GM21390 (cell line): ENCODE measurements at regions not wholly inside any gene's neighbourhood (a gene's known extent, or its start where the extent isn't known, plus 50 kb on each side); places are given as distances from the start of the nearest gene placed in this dataset.

Experiments used
- ATAC-seq: cut with Tn5 transposase; IDR thresholded peaks from one replicate; pipeline ENCODE4 v1.9.1; 2021; ENCODE audit not compliant: unreplicated experiment

- ATAC-seq = no peak
These were observed 262.5 kb downstream of the ELAVL2 start for GRCh38 chr9:23563517-23563916.

- no peak for ATAC-seq
These were observed 258.4 kb downstream of the ELAVL2 start for GRCh38 chr9:23567516-23568165.

GRCh38 chr9:23571414-23572104, 254.5 kb downstream of the ELAVL2 start:
- ATAC-seq = no peak

- no peak for ATAC-seq
These were observed 252.2 kb downstream of the ELAVL2 start for GRCh38 chr9:23573800-23574199.

- ATAC-seq = no peak
These were observed 248.4 kb downstream of the ELAVL2 start for GRCh38 chr9:23577611-23578010.

- no peak for ATAC-seq
These were observed 244.1 kb downstream of the ELAVL2 start for GRCh38 chr9:23581931-23582330.

- ATAC-seq = no peak
These were observed 243.2 kb downstream of the ELAVL2 start for GRCh38 chr9:23582836-23583235.

- no peak for ATAC-seq
These were observed 239.1 kb downstream of the ELAVL2 start for GRCh38 chr9:23586906-23587305.

GRCh38 chr9:23587433-23587832, 238.6 kb downstream of the ELAVL2 start:
- no peak for ATAC-seq

- no peak for ATAC-seq
These were observed 238.1 kb downstream of the ELAVL2 start for GRCh38 chr9:23587903-23588302.

GRCh38 chr9:23590276-23591000, 235.6 kb downstream of the ELAVL2 start:
- ATAC-seq = no peak

- no peak for ATAC-seq
These were observed 231.6 kb downstream of the ELAVL2 start for GRCh38 chr9:23594421-23594820.

- no peak for ATAC-seq
These were observed 229.0 kb downstream of the ELAVL2 start for GRCh38 chr9:23596913-23597634.

GRCh38 chr9:23598994-23599393, 227.0 kb downstream of the ELAVL2 start:
- no peak for ATAC-seq

GRCh38 chr9:23603311-23603710, 222.7 kb downstream of the ELAVL2 start:
- ATAC-seq = no peak

GRCh38 chr9:23606107-23606506, 219.9 kb downstream of the ELAVL2 start:
- no peak for ATAC-seq

- ATAC-seq = no peak
These were observed 217.6 kb downstream of the ELAVL2 start for GRCh38 chr9:23608456-23608855.

GRCh38 chr9:23611869-23612268, 214.2 kb downstream of the ELAVL2 start:
- no peak for ATAC-seq

GRCh38 chr9:23615569-23615968, 210.5 kb downstream of the ELAVL2 start:
- no peak for ATAC-seq

GRCh38 chr9:23621188-23621587, 204.9 kb downstream of the ELAVL2 start:
- no peak for ATAC-seq

- no peak for ATAC-seq
These were observed 204.1 kb downstream of the ELAVL2 start for GRCh38 chr9:23621924-23622323.
